ENCODE measurements at regions not wholly inside any gene's neighbourhood (a gene's known extent, or its start where the extent isn't known, plus 50 kb on each side); places are given as distances from the start of the nearest gene placed in this dataset.
"Not testable (repeated sequence)": the region's sequence is repeated elsewhere in the genome, so short reads cannot be mapped to it uniquely, and the experiment has no call there.

DNA sequence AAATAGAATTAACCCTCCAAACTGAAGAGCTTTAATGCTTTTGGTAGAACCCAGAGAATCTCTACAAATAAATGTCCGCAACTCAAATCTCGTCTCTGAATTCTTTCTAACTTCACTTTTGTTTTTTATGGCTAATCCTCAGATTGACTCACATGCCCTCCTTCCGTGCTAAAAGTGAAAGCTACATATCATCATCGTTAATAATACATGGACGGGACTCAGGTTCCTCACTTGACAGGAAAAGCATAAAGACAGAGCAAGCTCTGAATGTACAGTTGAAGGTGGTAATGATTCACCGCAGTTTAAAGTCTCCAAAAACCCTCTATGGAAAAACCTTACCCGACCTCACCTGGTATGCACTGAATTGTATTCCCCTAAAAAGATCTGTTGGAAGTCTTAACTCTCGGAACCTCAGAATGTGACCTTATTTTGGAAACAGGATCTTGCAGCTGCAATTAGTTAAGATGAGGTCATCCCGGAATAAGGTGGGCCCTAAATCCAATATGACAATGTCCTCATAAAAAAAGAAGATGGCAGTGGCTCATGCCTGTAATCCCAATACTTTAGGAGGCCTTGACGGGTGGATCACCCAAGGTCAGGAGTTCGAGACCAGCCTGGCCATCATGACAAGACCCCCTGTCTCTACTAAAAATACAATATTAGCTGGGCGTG is 147.4 kb upstream of the FOXN3 start:
- intact Hi-C loops (cut with DNase I): no loop called here
- DNase-seq (ENCODE audit: missing footprints) (no peak), ATAC-seq (no peak)

DNA sequence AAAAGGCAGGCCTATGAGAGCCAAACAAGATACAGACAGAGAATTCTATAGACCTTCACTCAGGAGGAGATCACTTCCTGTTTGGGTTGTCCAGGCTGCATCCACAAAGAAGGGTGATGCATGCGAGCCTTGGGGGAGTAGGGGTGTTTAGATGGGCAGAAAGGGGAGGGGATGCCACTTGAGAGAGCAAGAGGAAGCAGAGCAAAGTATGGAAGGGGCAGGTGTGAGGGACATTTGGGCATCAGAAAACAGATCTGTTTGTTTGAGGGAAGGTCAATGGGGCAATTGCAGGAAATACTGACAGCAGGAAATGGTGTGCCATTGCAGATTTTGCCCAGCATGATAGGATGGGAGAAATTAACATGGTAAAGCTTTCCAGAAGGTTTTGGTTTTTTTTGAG is 146.4 kb upstream of the FOXN3 start:
- intact Hi-C loops (cut with DNase I): no loop called here
- ATAC-seq (no peak), DNase-seq (ENCODE audit: missing footprints) (no peak)

DNA sequence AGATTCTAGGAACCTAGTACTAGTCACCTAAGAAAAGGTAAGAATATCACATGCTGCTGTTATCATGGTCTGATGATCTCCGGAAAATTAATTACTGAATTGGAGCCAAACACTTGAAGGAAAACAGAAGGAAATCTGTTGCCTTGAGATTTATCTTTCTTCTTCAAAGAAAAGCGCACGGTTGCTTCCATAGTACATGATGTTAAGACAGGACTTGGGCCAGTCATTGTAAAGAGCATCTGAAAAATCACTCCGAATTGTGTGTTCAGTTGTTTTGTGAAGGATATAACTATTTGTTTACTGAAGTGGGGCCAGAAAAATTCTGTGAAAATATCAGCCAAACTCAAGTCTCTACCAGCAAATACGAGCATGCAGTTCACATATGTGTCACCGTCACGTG is 134.9 kb upstream of the FOXN3 start:
- ATAC-seq (no peak), DNase-seq (ENCODE audit: missing footprints) (no peak)
- intact Hi-C loops (cut with DNase I): loop anchor here (5.0 kb wide), 1 partner anchor 50 kb away; no protein-coding TSS in a partner anchor

DNA sequence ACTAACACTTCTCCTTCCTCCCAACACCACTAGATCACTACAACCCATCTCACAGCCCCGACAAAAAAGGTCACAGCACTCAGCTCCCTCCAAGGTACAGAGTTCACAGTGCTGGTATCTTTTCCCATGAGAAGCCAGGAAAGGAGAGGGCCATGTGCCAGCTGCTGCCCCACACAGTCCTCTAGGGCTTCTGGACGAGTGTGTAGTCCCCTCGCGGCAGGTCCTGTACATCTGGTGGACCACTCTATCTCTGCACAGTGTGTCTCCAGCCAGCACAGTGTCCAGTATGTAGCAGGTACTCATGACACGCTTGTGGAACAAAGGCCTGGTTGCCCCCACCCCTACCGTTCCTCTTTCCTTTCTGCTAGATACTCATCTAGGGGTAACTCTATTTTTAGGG is 134.4 kb upstream of the FOXN3 start:
- intact Hi-C loops (cut with DNase I): loop anchor here (5.0 kb wide), 1 partner anchor 51 kb away; no protein-coding TSS in a partner anchor
- DNase-seq (ENCODE audit: missing footprints): no peak
- ATAC-seq: peak; percentile 52

DNA sequence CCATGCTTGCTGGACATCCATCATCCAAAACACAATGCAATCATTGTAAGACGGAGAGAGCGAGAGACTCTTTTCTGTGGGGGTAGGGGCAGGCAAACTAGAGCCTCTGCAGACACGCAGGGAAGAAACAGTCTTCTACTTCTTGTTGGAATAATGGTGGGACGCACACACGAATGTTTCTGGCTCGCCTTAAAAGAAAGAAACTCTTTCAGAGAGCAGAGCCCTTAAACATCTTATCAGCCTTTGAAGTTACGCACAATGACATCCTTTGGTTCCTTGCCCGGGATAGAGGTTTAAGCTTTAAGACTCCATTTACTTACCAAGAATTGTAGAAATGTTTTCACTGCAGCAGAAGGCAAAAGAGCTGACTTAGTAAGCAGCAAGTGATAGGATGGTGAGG is 133.8 kb upstream of the FOXN3 start:
- no peak for ATAC-seq
- no peak for DNase-seq (ENCODE audit: missing footprints)
- intact Hi-C loops (cut with DNase I): loop anchor here (5.0 kb wide), 1 partner anchor 51 kb away; no protein-coding TSS in a partner anchor

DNA sequence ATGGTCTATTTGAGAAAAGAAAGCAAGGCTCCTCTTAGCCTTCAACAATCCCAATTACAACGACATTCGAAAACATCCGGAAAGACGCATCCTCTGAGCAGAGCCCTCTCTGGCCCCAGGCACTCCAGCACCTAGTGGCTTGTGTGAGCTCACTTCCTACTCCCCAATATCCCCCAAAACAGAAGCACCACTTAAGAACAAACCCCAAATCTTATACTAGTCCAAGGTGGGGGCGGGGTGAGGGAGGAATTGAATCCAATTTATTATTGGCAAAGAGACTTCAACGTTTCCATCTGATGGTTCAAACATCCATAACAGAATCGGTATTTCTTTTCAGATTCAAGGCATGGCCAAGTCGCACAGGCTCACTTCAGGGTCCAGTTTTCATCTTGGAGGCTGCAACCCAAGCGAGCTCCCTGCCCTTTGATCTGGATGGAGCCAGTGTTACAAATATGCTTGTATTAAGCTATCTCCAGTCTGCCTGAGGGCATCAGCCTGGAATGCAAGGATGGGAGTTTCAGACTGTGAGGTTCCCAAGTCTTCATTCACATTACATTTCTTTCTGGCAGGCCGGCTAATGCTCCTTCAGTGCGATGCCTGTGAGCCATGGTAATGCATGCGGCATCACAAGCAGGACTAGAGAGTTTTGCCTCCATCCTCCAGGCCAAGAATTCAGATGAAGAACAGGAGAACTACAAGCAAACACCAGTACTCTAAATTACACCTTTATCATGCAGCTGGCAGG is 132.5 kb upstream of the FOXN3 start:
- intact Hi-C loops (cut with DNase I): loop anchor here (5.0 kb wide), 1 partner anchor 53 kb away; no protein-coding TSS in a partner anchor
- DNase-seq (ENCODE audit: missing footprints): no peak
- no peak for ATAC-seq

DNA sequence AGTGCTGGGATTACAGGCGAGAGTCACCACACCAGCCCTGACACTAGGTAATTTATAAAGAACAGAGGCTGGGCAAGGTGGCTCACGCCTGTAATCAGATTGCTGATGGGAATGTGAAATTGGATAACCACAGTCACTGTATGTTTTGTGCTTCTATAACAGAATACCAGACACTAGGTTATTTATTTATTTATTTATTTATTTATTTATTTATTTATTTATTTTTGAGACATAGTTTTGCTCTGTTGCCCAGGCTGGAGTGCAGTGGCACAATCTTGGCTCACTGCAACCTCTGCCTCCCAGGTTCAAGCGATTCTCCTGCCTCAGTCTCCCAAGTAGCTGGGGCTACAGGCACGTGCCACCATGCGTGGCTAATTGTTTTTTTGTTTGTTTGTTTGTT is 130.0 kb upstream of the FOXN3 start:
- DNase-seq (ENCODE audit: missing footprints); ATAC-seq; intact Hi-C loops (cut with DNase I): not testable (repeated sequence)

DNA sequence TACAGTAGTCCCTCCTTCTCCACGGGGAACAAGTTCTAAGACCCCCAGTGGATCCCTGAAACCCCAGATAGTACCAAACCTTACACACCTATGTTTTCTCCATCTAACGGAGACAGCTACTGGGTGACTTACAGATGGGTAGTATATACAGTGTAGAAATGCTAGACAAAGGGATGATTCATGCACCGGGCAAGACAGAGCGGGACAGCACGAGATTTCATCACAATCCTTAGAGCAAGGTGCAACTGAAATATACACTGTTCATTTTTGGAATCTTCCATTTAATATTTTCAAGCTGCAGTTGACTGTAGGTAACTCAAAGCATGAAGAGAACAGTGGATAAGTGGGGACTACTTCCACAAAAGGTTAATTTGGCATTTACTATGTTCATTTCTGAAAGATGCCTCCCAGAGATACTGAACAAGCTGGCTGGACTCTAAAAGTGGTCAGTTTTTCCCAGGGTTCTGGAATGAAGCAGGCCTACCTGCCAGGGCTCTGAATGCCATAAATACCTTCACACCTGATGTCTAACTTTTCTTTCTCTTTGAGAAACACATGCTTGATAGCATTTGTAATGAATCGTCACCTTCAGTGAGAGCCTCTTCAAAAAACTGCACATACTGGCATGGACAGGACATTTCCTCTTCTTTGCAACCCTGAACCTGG is 127.7 kb upstream of the FOXN3 start:
- DNase-seq (ENCODE audit: missing footprints) (no peak), ATAC-seq (no peak)
- intact Hi-C loops (cut with DNase I): no loop called here

DNA sequence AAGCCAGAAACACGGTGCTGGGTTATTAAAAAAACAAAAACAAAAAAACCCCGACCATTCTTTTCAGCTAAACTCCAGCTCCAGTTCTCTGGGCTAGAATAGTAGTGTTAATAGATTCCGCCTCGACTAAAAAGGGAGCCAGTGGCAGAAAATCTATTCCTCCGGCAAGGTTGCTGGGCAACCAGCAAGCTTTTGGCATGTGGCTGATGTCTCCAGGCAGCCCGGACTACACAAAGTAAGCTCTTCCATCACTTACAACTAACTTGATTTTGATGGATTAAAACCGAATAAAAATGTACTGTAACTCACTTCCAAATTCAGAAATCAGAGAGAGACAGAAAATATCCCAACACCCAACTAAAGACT is 126.4 kb upstream of the FOXN3 start:
- ATAC-seq (no peak), DNase-seq (ENCODE audit: missing footprints) (no peak)

DNA sequence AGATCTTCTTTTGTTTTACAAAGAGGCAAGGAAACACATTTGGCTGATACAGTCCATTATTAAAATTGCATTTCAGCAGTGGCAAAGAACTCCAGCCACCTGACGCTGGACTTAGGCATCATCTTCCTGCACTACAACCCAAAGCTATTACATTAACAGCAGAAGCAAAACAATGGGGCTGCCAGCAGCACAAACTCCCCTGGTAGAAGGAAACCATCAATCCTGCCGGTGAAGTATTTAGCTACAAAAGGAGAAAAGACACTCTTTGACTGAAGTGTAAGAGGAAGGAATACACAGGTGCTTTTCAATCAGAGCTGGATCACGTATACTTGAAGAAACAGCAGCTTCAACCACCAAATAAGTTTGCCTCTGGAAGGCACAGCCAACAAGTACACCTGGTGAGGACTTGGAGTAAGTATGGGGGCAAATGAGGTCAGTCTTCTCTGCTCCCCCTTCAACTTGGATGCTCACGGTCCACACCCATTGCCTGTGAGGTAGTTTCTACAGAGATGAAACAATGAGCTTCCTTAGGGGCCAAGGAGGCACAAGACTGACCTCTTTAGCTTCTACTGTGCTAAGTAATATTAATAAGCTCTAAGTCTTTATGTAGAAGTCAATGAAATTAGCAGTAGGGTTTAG is 125.9 kb upstream of the FOXN3 start:
- no peak for ATAC-seq
- intact Hi-C loops (cut with DNase I): no loop called here
- no peak for DNase-seq (ENCODE audit: missing footprints)

More for the DNA sequence above, 126.4 kb upstream of the FOXN3 start:
- intact Hi-C loops (cut with DNase I): no loop called here

DNA sequence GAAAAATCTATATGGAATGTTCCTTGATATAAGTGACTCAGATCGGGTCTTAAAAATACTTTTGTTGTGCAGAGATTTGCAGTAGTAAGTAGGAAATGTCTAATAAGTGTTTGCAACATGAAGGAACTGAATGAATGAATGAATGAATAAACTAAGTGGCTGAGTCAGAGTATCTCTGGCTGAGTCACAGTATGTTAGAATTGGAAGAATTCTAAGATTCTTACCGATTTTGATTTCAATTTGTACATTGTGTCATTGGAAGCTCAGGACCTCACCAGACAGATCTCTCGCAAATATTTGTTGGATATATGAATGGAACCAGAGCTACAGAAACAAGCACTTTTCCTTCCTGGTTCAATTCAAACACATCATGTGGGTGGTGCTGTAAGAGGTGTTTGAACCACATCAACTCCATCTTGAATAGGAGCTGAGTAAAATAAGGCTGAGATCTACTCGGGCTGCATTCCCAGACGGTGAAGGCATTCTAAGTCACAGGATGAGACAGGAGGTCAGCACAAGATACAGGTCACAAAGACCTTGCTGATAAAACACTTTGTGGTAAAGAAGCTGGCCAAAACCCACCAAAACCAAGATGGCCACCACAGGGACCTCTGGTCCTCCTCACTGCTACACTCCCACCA is 123.9 kb upstream of the FOXN3 start:
- DNase-seq (ENCODE audit: missing footprints) (no peak), ATAC-seq (no peak)
- intact Hi-C loops (cut with DNase I): no loop called here

DNA sequence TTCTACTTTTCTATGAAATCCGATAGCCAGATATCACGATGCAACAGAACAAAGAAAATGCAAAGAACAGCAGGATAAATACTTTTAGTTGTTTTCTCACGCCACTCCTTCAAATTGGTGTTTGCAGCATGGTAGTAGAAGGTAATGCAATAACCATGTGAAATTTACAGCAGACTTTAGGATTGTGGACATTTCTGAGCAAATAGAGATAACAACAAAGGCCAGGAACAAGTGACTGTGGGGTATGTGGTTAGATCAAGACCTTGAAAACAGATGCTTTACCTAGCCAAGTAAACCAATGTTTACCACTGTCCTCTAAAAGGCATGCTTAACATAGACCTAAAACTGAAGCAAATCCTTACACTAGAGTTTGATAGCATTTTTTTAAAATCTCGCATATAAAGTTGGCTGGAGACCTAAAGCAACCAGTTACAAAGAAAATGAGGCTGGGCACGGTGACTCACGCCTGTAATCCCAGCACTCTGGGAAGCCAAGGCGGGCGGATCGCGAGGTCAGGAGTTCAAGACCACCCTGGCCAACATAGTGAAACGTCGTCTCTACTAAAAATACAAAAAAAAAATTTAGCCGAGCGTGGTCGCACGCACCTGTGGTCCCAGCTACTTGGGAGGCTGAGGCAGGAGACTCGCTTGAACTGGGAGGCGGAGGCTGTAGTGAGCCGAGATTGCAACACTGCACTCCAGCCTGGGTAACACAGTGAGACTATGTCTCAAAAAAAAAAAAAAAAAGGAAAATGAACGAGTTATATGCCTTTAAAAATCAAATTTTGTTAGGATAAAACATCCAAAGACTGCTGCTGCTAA is 123.2 kb upstream of the FOXN3 start:
- ATAC-seq: no peak
- intact Hi-C loops (cut with DNase I): no loop called here

DNA sequence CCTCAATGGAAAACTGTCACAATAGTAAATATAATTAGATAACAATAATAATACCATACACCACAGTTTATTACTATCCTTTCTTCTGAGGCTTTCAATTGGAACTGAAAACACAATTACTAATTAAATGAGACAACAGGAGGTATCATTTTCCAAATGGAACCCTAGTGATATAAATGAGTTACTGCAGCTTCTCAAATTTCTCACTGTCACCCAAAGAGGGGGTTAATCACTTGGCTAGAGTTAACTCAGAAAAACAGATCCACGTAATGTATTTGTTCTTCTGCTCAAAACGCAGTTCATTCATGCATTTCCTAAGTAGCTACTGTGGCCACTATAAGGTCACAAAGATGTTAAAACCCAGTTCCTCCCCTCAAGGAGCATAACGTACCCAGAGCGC is 120.9 kb upstream of the FOXN3 start:
- intact Hi-C loops (cut with DNase I): no loop called here
- DNase-seq (ENCODE audit: missing footprints) (no peak), ATAC-seq (no peak)

More for the DNA sequence above, 123.2 kb upstream of the FOXN3 start:
- DNase-seq (ENCODE audit: missing footprints): no peak

DNA sequence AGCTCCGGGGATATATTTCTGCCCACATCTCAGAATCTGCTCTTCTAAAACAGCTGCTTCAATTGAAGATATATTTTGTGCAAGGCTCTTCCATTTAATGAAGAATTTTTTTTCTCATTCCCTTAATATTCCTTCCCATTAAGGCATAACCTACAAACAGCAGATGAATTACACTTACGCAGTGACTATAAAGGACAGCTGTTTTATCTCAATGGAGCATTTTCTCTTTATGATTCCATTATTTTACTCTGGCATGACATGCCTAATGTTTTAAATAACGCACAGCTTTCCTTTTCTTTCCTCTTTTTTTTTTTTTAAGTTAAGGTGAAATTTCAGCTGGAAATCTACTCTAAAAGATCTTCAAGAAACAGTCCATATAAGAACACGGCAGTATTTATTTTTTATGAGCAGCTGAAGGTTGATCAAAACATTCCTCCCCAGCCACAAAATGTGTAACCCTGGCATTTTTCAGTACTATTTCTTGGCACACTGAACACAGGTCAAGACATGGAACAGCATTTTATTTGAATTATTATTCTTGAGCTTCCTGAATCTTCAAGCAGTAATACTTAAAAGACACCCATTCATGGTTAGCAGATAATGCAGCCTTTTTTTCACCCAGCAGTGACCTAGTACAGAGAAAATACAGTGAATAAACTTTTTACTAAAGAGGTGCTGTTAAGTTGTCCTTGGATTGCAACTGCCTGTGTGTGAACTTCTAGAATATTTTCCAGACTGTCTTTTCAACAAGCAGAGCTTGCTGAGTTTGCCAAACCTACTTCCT is 118.1 kb upstream of the FOXN3 start:
- no peak for DNase-seq (ENCODE audit: missing footprints)
- ATAC-seq: no peak
- intact Hi-C loops (cut with DNase I): no loop called here

DNA sequence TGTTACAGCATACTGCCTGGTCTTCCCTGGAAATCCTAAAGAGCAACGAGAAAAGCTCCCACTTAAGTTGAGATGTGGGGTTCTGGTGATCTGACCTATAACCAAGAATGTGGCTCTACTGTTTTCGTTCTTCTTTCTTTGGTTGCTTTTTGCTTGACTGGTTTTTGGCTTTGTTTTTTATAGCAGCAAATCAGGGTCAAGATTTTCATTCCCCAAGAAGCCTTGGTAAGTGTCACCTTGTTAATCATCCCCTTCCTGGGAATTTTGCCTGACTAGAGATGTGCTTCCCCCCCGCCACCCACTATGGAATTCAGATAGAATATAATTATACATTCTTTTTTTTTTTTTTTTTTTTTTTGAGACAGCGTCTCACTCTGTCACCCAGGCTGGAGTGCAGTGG is 116.7 kb upstream of the FOXN3 start:
- DNase-seq (ENCODE audit: missing footprints) (no peak), ATAC-seq (no peak)
- intact Hi-C loops (cut with DNase I): no loop called here

DNA sequence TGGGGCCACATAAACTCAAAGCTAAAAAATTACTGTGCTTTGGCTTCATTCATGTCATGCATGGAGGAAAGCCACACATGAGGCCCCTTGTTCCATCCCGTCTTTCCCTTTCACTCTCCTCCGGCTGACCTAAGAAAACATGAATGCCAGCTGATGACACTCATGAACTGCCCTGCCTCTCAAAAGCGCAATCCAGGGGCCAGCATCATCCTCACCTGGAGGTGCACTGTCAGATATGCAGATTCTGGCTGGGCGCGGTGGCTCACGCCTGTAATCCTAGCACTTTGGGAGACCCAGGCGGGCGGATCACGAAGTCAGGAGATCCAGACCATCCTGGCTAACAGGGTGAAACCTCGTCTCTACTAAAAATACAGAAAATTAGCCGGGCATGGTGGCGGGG is 116.1 kb upstream of the FOXN3 start:
- intact Hi-C loops (cut with DNase I): no loop called here
- ATAC-seq: no peak

DNA sequence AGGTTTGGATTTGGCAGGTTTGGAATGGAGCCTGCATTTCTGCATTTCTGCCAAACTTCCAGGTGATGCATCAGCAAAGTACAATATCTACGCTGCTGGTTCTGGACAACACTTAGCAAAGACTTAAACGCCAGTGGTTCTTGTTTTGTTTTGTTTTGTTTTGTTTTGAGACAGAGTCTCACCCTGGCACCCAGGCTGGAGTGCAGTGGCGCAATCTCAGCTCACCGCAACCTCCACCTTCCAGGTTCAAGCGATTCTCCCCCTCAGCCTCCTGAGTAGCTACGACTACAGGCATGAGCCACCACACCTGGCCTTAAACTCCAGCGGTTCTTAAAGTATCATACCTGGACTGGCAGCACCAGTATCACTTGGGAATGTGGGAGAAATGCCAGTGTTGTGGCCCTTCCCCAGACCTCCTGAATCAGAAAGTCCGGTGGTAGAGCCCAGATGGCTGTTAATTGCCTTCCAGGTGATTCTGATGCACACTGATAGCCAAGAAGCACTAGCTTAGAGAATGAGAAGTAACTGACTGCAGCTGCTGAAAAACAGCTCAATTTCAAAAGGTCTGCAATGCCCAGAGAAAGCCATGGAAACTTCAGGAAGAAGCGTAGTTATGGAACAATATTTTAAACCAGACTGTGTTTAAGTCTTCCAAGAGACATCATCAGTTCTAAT is 114.8 kb upstream of the FOXN3 start:
- intact Hi-C loops (cut with DNase I): no loop called here
- DNase-seq (ENCODE audit: missing footprints): no peak
- ATAC-seq: no peak

More for the DNA sequence above, 116.1 kb upstream of the FOXN3 start:
- DNase-seq (ENCODE audit: missing footprints): no peak

Data from Right ventricle myocardium inferior (tissue), 1 donor.